ENCODE measurements at regions not wholly inside any gene's neighbourhood (a gene's known extent, or its start where the extent isn't known, plus 50 kb on each side); places are given as distances from the start of the nearest gene placed in this dataset.

GRCh38 chr3:21331857-21332256 lies 419.2 kb downstream of the ZNF385D start:
- H3K27ac Mint-ChIP-seq, result no peak overlapping the region
- Histone ChIP-seq H3K27me3 (ENCODE audit: insufficient read depth) (no peaks in the 10 kb centered on the region), H3K9me2 (ENCODE audit: insufficient read depth) (no peaks in the 10 kb centered on the region), H3K4me2 (no peak overlapping the region), H3F3A (replicated peaks; ENCODE audit: low read depth) (no peaks in the 10 kb centered on the region), H4K20me1 (replicated peaks; ENCODE audit: insufficient read depth) (no peaks in the 10 kb centered on the region), H3K79me2 (replicated peaks; ENCODE audit: insufficient read depth) (no peaks in the 10 kb centered on the region), H3K27ac (ENCODE audit: low read depth) (no peak overlapping the region), H3K4me3 (no peak overlapping the region), H3K4me1 (ENCODE audit: insufficient read depth) (peaks cover 5% of the 10 kb centered on the region; the same call in 1 of the 2 replicates), H3K36me3 (ENCODE audit: insufficient read depth) (no peaks in the 10 kb centered on the region), H2AFZ (no peak overlapping the region)
- DNase-seq (ENCODE audit: low spot score) (no peak), ATAC-seq (no peak)
- H3K9me3 Mint-ChIP-seq, result no peaks in the 10 kb centered on the region
- peaks cover 10% of the 10 kb centered on the region; the same call in 2 of the 3 replicates for H3K4me1 Mint-ChIP-seq
- H3K4me3 Mint-ChIP-seq, result no peak overlapping the region
- peaks cover 4% of the 10 kb centered on the region for H3K27me3 Mint-ChIP-seq (ENCODE audit: insufficient read depth, low read depth, poor library complexity)
- TF ChIP-seq ZNF114 (CRISPR knock-in tag; IDR thresholded peaks at IDR 0.05), result no peak
- no peak for TF ChIP-seq CTCF (conservative IDR thresholded peaks at IDR 0.05; ENCODE audit: low read depth in 2 of 2)
- no peak for TF ChIP-seq POLR2AphosphoS5 (IDR thresholded peaks at IDR 0.05; ENCODE audit: low read depth)
- no peak for TF ChIP-seq ETS1 (IDR thresholded peaks at IDR 0.05)
- no peak for TF ChIP-seq NANOG (IDR thresholded peaks at IDR 0.05; ENCODE audit: borderline replicate concordance)
- H3K36me3 Mint-ChIP-seq (ENCODE audit: low read depth), result no peaks in the 10 kb centered on the region

DNA sequence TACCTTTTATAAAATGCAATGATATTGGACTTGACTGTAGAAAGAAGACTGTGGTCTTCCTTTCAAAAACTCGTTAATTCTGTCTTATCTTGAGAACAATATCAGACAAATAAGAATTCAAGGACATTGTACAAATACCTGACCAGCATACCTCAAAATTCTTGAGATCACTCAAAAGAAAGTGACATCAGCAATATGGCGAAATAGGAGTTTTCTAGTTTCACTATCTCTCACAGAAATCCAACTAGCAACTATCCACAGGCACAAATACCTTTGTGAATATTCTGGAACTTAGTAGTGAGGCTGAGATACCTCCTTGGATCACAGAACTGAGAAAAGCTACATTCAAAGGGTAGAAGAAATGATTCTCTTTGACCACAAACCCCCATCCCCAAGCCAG lies 419.7 kb downstream of the ZNF385D start:
- TF ChIP-seq EZH2 (IDR thresholded peaks at IDR 0.05; ENCODE audit: low read depth, unreplicated experiment) (no peak), JUNB (IDR thresholded peaks at IDR 0.05; ENCODE audit: unreplicated experiment) (no peak), NANOG (IDR thresholded peaks at IDR 0.05; ENCODE audit: borderline replicate concordance) (no peak)
- Histone ChIP-seq H3K9me2 (ENCODE audit: insufficient read depth) (no peaks in the 10 kb centered on the region), H3K4me2 (no peak overlapping the region), H2AFZ (no peak overlapping the region), H3F3A (replicated peaks; ENCODE audit: low read depth) (no peaks in the 10 kb centered on the region), H3K36me3 (ENCODE audit: insufficient read depth) (no peaks in the 10 kb centered on the region), H3K27ac (ENCODE audit: low read depth) (no peak overlapping the region), H3K27me3 (ENCODE audit: insufficient read depth) (no peaks in the 10 kb centered on the region), H3K4me3 (no peak overlapping the region), H4K20me1 (replicated peaks; ENCODE audit: insufficient read depth) (no peaks in the 10 kb centered on the region), H3K4me1 (ENCODE audit: insufficient read depth) (peaks cover 5% of the 10 kb centered on the region; the same call in 1 of the 2 replicates), H3K79me2 (replicated peaks; ENCODE audit: insufficient read depth) (no peaks in the 10 kb centered on the region)
- peaks cover 10% of the 10 kb centered on the region; the same call in 2 of the 3 replicates for H3K4me1 Mint-ChIP-seq
- H3K9me3 Mint-ChIP-seq, result no peaks in the 10 kb centered on the region
- no peak overlapping the region for H3K4me3 Mint-ChIP-seq
- no peak overlapping the region for H3K27ac Mint-ChIP-seq
- no peak for DNase-seq (ENCODE audit: low spot score)
- ATAC-seq, result no peak
- H3K36me3 Mint-ChIP-seq (ENCODE audit: low read depth), result no peaks in the 10 kb centered on the region
- H3K27me3 Mint-ChIP-seq (ENCODE audit: insufficient read depth, low read depth, poor library complexity), result peaks cover 4% of the 10 kb centered on the region

DNA sequence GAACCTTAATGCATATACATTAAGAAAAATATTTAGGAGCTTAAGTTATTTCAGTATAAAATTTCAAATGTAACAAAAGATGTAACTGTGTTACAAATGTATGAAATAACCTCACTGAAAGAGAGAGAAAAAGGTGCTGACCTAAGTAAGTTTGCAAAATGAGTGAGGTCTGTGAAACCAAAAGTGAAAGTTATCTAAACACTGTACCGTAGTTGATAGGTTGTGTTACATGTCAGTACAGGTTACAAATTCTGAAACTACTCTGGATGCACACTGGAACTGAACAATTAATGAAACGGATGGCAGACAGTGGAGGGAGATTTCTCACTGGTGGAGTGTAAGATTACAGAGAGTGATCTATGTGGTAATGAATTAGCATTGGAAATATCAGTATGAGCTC lies 420.7 kb downstream of the ZNF385D start:
- peaks cover 5% of the 10 kb centered on the region; the same call in 1 of the 2 replicates for H3K4me1 ChIP-seq (ENCODE audit: insufficient read depth)
- Mint-ChIP-seq H3K4me3 (no peak overlapping the region), H3K4me1 (peaks cover 10% of the 10 kb centered on the region; the same call in 2 of the 3 replicates), H3K9me3 (no peaks in the 10 kb centered on the region), H3K27ac (no peak overlapping the region), H3K27me3 (ENCODE audit: insufficient read depth, low read depth, poor library complexity) (peaks cover 2% of the 10 kb centered on the region), H3K36me3 (ENCODE audit: low read depth) (no peaks in the 10 kb centered on the region)
- H3K27me3 ChIP-seq (ENCODE audit: insufficient read depth), result no peaks in the 10 kb centered on the region
- H3K4me3 ChIP-seq, result no peak overlapping the region
- ATAC-seq (no peak), DNase-seq (ENCODE audit: low spot score) (no peak)
- no peaks in the 10 kb centered on the region for H3F3A ChIP-seq (replicated peaks; ENCODE audit: low read depth)
- H3K27ac ChIP-seq (ENCODE audit: low read depth), result no peak overlapping the region
- no peaks in the 10 kb centered on the region for H4K20me1 ChIP-seq (replicated peaks; ENCODE audit: insufficient read depth)
- no peaks in the 10 kb centered on the region for H3K79me2 ChIP-seq (replicated peaks; ENCODE audit: insufficient read depth)
- no peak overlapping the region for H3K4me2 ChIP-seq
- H2AFZ ChIP-seq, result no peak overlapping the region
- no peaks in the 10 kb centered on the region for H3K9me2 ChIP-seq (ENCODE audit: insufficient read depth)
- no peaks in the 10 kb centered on the region for H3K36me3 ChIP-seq (ENCODE audit: insufficient read depth)
- TF ChIP-seq JUNB (IDR thresholded peaks at IDR 0.05; ENCODE audit: unreplicated experiment) (no peak), STAT1 (IDR thresholded peaks at IDR 0.05; ENCODE audit: unreplicated experiment) (no peak), ZNF114 (CRISPR knock-in tag; IDR thresholded peaks at IDR 0.05) (no peak), ETS1 (IDR thresholded peaks at IDR 0.05) (no peak), EZH2 (IDR thresholded peaks at IDR 0.05; ENCODE audit: low read depth, unreplicated experiment) (no peak), EZH2phosphoT487 (IDR thresholded peaks at IDR 0.05; ENCODE audit: unreplicated experiment) (no peak)
